Bronchial epithelial cell (primary cell): ENCODE measurements at regions not wholly inside any gene's neighbourhood (a gene's known extent, or its start where the extent isn't known, plus 50 kb on each side); places are given as distances from the start of the nearest gene placed in this dataset.
A peak's percentile ranks its signal among the peaks of the same experiment; 100 is the strongest.

Source experiments
- DNase-seq: peaks from one replicate; pipeline ENCODE4 v3.0.0-alpha.2; 2010; ENCODE audit warnings: low read depth
- FAIRE-seq: peaks from 2 replicates; lab custom pipeline; 2011; peaks lifted over from hg19 to GRCh38; lab: Jason Lieb, UNC
- H3K27me3 ChIP-seq: 2 replicates; pipeline ENCODE4 v1.5.1; 2011; ENCODE audit warnings: low read length; ENCODE audit not compliant: control insufficient read depth, insufficient read depth
- H3K36me3 ChIP-seq: 2 replicates; pipeline ENCODE4 v1.5.1; 2011; ENCODE audit warnings: low read length; ENCODE audit not compliant: control insufficient read depth, insufficient read depth
- H3K4me3 ChIP-seq: 2 replicates; pipeline ENCODE4 v1.5.1; 2011; ENCODE audit warnings: mild to moderate bottlenecking, low read depth, low read length, control low read depth
- TF ChIP-seq, protein P1 (sequence below): IDR thresholded peaks from 2 replicates; pipeline ENCODE4 v1.5.1; 2011; ENCODE audit warnings: mild to moderate bottlenecking, moderate library complexity, low read length, control low read depth, inconsistent platforms; ENCODE audit not compliant: insufficient read depth, severe bottlenecking

DNA sequence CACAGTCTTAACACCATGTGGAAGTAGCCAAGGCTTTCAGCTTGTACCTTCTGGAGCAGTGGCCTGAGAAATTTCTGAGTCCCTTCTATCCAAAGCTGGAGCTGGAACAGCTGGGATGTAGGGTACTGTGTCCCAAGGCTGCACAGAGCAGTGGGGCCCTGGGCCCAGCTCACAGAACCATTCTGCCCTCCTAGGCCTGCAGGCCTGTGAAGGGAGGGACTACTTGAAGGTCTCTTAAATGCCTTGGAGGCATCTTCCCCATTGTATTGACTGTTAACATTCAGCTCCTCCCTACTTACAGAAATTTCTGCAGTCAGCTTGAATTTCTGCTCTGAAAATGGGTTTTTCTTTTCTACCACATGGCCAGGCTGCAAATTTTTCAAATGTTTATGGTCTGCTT is 156.5 kb upstream of the MANEA start:
- H3K27me3 ChIP-seq = no peaks in the 10 kb centered on the region
- TF ChIP-seq, protein P1, sequence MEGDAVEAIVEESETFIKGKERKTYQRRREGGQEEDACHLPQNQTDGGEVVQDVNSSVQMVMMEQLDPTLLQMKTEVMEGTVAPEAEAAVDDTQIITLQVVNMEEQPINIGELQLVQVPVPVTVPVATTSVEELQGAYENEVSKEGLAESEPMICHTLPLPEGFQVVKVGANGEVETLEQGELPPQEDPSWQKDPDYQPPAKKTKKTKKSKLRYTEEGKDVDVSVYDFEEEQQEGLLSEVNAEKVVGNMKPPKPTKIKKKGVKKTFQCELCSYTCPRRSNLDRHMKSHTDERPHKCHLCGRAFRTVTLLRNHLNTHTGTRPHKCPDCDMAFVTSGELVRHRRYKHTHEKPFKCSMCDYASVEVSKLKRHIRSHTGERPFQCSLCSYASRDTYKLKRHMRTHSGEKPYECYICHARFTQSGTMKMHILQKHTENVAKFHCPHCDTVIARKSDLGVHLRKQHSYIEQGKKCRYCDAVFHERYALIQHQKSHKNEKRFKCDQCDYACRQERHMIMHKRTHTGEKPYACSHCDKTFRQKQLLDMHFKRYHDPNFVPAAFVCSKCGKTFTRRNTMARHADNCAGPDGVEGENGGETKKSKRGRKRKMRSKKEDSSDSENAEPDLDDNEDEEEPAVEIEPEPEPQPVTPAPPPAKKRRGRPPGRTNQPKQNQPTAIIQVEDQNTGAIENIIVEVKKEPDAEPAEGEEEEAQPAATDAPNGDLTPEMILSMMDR = no peak
- FAIRE-seq = no peak
- no peak overlapping the region for H3K4me3 ChIP-seq
- no peak for DNase-seq
- no peaks in the 10 kb centered on the region for H3K36me3 ChIP-seq

DNA sequence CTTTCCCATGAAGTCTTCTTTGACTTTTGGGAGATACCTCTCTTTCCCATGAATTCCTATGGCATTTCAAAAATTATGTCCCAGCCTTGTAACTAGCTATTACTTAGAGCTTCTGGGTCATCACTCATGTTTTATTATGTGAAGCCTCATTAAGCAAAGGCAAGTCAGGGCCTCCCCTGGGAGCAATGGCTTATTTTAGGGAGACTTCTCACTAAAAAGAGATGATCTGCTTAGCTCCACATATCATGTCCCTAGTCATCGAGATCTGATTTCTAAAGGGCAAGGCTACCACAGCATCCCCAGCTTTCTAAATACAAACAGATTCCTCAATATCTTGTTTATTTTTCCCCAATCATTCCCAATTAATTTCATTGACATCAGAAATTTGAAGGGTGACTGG is 154.0 kb upstream of the MANEA start:
- no peak for FAIRE-seq
- Histone ChIP-seq H3K4me3 (no peak overlapping the region), H3K36me3 (no peaks in the 10 kb centered on the region), H3K27me3 (no peaks in the 10 kb centered on the region)
- DNase-seq = no peak
- TF ChIP-seq, protein P1 = no peak

DNA sequence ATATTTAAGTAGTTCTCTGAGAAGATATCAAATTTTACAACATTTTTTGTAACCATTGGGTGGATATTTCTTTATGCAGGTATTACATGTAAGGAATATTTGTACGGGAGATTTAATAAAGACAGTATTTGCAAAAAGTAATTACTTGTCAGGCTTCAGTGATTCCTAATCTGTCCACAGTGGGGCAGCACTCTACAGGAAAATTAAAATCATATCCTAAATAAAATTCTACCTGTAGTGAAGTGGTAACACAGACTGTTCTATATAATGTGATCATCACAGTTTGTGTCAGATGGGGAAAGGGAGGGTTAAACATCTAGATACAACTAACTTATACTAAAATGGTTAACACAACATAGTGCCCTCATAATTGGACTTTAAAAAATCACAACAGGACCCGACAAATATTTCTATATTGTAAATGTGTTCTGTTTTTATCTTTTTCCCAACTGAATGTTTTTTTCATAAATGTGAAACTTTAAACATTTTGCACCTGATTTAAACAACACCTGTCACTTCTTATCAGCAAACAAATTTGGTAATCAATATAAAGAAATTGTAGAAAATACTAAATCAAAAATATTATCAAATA is 145.6 kb upstream of the MANEA start:
- no peaks in the 10 kb centered on the region for H3K27me3 ChIP-seq
- DNase-seq = peak; percentile 50
- FAIRE-seq = no peak
- H3K4me3 ChIP-seq = no peak overlapping the region
- H3K36me3 ChIP-seq = no peaks in the 10 kb centered on the region
- TF ChIP-seq, protein P1 = peak; percentile 42

DNA sequence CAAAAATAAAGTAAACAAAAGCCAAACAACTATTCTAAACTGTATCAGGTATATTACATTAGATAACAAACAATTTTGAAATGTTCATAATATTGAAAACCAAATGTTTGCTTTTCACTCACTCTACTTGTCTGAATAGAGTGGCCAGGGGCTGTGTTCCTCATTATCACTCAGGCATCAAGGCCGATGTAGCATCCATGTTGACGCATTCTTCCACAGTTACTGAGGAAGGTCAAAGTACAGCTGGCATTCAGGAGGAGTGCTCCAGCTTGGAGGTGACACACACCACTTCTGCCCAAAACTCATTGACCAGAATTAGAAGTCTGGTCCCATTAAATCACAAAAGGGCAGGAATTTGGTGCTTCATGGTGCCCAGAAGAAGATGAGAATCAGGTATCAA is 137.6 kb upstream of the MANEA start:
- H3K4me3 ChIP-seq = no peak overlapping the region
- DNase-seq (no peak), FAIRE-seq (no peak)
- H3K36me3 ChIP-seq = no peaks in the 10 kb centered on the region
- no peaks in the 10 kb centered on the region for H3K27me3 ChIP-seq
- TF ChIP-seq, protein P1 = no peak

DNA sequence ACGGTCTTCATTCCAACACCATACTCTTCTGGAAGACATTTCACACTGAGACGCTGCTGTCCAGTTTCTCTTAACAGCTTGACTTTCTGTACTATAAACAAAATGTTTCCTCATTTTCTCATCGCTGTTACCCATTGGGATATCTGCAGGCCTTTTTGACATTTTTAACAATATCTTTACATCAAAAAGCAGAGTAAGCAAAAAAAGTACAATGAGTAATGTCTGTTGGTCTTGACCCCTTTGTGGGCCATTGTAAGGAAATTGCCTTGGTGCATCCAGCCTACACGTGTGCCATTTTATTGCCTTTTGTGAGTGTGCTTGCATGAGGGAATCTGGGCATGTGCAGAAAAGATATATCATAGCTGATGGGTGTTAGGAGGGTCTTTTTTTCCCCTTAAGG is 129.1 kb upstream of the MANEA start:
- TF ChIP-seq, protein P1 = no peak
- H3K27me3 ChIP-seq = no peaks in the 10 kb centered on the region
- no peak for FAIRE-seq
- H3K4me3 ChIP-seq = no peak overlapping the region
- no peaks in the 10 kb centered on the region for H3K36me3 ChIP-seq
- DNase-seq = no peak

DNA sequence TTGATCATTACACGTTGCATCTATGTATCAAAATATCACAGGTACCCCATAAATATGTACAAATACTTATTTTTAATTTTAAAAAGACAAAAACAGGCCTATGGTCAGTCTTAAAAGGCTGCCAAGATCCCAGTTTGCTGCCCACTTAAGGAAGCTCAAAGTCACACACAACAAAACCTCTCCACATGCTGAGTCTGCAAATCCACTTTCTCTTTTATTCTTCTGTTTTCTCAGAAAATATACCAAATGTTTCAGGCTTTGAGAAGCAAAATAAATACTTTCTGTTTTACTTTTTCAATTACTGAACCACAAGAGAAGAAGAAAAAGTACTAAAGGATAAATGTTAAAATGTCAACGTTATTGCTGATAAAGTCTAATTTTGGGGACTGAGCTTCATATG is 107.8 kb upstream of the MANEA start:
- DNase-seq (no peak), FAIRE-seq (no peak)
- no peaks in the 10 kb centered on the region for H3K36me3 ChIP-seq
- H3K4me3 ChIP-seq = no peak overlapping the region
- TF ChIP-seq, protein P1 = no peak
- H3K27me3 ChIP-seq = no peaks in the 10 kb centered on the region
